OCI-LY7 (cell line): ENCODE measurements at regions not wholly inside any gene's neighbourhood (a gene's known extent, or its start where the extent isn't known, plus 50 kb on each side); places are given as distances from the start of the nearest gene placed in this dataset.

Experiments
- EZH2phosphoT487 ChIP-seq: fragments of 200-600 bp; sonication (generic); IDR thresholded peaks from 2 replicates; pipeline ENCODE4 v1.6.1; 2018; ENCODE audit warnings: low read depth, borderline replicate concordance, mild to moderate bottlenecking, mixed run types, antibody characterized with exemption, low read length, moderate library complexity, mixed read lengths
- TF ChIP-seq, protein P1 (sequence below): fragments of 200-600 bp; sonication (generic); conservative IDR thresholded peaks from 2 replicates; pipeline ENCODE4 v1.5.1; 2014; ENCODE audit warnings: mild to moderate bottlenecking, antibody characterized with exemption, low read length, moderate library complexity, mixed read lengths

DNA sequence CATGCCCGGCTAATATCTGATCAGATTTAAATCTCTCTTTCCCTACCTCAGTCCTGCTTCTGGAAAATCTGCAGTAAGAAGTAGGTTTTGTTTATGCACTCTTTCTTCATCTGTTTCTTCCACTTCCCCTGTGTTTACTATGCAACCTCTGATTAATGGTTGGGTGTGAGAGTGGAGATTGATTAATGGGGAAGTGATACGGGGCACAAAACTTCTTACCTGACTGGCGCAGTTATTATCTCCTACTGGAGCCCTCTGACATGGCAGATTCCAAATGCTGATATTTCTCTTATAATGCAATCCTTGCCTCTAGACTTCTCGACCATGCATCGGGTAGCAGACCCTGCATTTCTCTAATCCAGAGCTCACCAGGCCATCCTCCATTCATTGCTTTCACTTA lies 60.2 kb upstream of the HPGD start:
- TF ChIP-seq, protein P1, sequence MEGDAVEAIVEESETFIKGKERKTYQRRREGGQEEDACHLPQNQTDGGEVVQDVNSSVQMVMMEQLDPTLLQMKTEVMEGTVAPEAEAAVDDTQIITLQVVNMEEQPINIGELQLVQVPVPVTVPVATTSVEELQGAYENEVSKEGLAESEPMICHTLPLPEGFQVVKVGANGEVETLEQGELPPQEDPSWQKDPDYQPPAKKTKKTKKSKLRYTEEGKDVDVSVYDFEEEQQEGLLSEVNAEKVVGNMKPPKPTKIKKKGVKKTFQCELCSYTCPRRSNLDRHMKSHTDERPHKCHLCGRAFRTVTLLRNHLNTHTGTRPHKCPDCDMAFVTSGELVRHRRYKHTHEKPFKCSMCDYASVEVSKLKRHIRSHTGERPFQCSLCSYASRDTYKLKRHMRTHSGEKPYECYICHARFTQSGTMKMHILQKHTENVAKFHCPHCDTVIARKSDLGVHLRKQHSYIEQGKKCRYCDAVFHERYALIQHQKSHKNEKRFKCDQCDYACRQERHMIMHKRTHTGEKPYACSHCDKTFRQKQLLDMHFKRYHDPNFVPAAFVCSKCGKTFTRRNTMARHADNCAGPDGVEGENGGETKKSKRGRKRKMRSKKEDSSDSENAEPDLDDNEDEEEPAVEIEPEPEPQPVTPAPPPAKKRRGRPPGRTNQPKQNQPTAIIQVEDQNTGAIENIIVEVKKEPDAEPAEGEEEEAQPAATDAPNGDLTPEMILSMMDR: no peak
- no peak for TF ChIP-seq EZH2phosphoT487
